Activated CD4-positive, alpha-beta T cell treated with anti-CD3 and anti-CD28 coated beads, Interleukin-2, Interleukin-4, amounts not matched to agents 100 ng/mL and 50 ng/mL, durations not matched to agents 16 hours and 8 hours (primary cell): ENCODE measurements at regions not wholly inside any gene's neighbourhood (a gene's known extent, or its start where the extent isn't known, plus 50 kb on each side); places are given as distances from the start of the nearest gene placed in this dataset.
"Not testable (repeated sequence)": the region's sequence is repeated elsewhere in the genome, so short reads cannot be mapped to it uniquely, and the experiment has no call there.

Experiments used
- DNase-seq: peaks from one replicate; pipeline ENCODE4 v3.0.0-alpha.2; 2020; ENCODE audit warnings: low spot score

- no peak for DNase-seq
Measured at GRCh38 chr10:108090476-108091215, 926.1 kb upstream of the SORCS1 start.

DNA sequence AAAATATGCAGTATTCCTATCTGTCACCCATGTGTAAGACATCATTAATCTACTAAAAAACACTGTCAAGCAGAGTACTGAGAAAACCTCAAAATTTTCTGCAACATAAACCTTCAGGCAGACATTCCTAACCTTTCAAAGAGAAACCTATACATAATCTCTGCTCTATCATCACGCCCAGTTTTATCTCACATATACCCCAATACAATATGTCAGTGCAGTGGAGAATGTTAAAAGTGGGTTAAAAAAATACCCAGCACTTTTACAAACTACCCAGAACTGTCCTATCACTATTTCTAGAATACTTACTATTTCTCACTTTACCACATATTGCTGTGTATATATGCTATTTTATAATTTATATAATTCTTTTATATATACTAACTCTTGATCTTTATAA, 922.0 kb upstream of the SORCS1 start:
- no peak for DNase-seq

DNA sequence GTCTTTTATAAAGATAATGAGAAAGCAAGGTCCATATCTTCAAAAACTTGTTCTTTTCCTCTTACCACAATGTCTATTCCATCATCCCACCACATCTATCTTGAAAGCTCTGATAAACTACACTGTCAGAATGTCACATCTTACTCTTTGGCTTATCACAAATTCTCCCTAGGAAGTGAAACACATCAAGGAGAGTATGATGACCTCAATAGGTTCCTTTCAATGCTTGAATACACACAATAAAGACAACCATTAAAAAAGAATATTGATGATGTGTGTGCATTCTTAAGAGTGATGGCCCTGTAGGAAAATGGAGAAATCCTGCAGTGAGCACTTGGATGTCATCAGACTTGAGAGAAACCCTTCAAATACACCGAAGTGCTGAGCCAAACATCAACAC, 918.1 kb upstream of the SORCS1 start:
- no peak for DNase-seq

GRCh38 chr10:108078263-108078662, 913.8 kb upstream of the SORCS1 start:
- no peak for DNase-seq

GRCh38 chr10:108072466-108072865, 908.0 kb upstream of the SORCS1 start:
- DNase-seq = no peak

GRCh38 chr10:108070789-108071188, 906.3 kb upstream of the SORCS1 start:
- no peak for DNase-seq

GRCh38 chr10:108069096-108069495, 904.6 kb upstream of the SORCS1 start:
- DNase-seq = no peak

DNA sequence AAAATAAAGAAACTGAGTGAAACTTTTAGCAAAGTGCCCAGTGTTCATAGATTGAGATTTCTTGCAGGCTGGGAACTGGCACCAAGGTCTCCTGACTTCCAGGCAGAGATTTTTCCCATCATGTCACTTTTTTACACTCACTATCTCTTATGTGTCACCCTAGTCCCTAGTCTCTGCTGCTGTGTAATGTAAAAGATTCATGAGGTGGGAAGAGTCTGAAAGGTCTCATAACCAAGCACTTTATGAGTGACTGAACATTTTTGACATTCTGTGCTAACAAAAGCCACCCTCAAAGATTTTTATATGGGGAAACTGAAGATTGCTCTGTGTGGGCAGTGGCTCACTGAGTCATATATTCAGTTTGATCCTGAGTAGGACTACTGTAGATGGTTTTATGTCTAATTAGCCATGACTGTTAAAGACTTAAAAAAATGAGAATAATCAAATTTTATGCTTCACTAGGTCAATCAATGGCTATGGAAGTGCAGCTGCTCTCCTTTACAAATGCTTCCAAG, 900.3 kb upstream of the SORCS1 start:
- DNase-seq = no peak

- DNase-seq = no peak
Measured at GRCh38 chr10:108060246-108060645, 895.7 kb upstream of the SORCS1 start.

DNA sequence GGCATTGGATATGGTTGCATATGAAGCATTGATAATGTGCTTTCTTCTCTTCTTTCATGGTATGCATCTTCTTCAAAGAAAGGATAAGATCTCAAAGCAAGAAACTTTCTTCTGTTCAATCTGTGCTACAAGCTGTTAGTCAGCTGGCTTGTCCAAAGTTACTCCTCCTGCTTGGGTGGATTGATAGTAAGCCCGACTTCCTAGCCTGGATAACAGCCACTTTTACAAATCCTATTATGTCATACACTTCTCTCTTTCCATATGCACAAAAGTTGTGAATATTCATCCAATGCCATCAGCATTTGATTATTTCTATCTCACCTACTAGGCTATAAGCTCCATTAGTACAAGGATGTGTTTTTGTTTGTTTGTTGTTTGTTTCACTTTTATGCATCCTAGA, 891.0 kb upstream of the SORCS1 start:
- DNase-seq = no peak

- DNase-seq = no peak
Measured at GRCh38 chr10:108052981-108053380, 888.5 kb upstream of the SORCS1 start.

- no peak for DNase-seq
Measured at GRCh38 chr10:108051218-108051617, 886.7 kb upstream of the SORCS1 start.

- no peak for DNase-seq
Measured at GRCh38 chr10:108050626-108051025, 886.1 kb upstream of the SORCS1 start.

GRCh38 chr10:108049668-108050067, 885.2 kb upstream of the SORCS1 start:
- DNase-seq = no peak

DNA sequence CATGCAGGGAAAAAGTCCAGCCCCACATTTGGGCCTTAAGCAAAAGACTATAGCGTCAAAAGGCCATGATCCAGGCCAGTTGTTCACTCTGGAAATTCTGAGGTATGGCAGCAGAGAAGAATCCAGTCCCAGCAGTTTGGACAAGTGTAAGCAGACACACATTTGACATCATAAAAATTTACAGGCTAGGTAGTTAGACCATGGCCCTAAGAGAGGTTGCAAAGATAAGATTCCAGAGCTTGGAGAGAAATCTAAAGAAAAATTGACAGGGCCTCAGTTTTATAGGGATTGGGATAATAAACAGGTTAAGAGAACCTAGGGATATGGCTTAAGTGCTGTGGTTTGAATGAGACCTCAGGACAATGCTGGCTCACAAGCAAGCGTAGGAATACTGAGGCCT, 884.4 kb upstream of the SORCS1 start:
- no peak for DNase-seq

- no peak for DNase-seq
Measured at GRCh38 chr10:108039821-108040584, 875.5 kb upstream of the SORCS1 start.

GRCh38 chr10:108037061-108037460, 872.6 kb upstream of the SORCS1 start:
- no peak for DNase-seq

GRCh38 chr10:108036265-108036664, 871.8 kb upstream of the SORCS1 start:
- DNase-seq = no peak

DNA sequence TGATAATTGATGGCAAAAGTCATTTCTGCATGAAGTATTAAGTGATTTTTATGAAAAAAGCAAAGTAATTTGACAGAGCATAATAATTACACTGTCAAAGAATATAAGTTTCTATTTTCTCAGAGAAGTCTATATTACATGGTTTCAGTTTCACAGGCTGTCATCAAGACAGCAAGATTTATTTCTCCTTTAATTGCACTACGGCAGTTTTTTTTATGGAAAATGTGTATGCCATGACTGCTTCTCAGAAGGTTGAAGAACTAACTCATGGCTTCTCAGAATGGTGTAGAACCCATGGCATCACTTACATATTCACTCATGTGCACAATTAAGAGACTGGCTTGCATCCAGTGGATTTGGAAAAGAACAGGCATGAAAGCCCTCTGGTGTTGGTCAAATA, 870.3 kb upstream of the SORCS1 start:
- DNase-seq = no peak

DNA sequence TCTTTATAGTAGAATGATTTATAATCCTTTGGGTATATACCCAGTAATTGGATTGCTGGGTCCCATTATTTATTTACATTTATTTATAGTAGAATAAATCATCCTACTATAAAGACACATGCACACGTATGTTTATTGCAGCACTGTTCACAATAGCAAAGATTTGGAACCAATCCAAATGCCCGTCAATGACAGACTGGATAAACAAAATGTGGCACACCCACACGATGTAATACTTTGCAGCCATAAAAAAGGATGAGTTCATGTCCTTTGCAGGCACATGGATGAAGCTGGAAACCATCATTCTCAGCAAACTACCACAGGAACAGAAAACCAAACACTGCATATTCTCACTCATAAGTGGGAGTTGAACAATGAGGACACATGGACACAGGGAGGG, 869.0 kb upstream of the SORCS1 start:
- not testable (repeated sequence) for DNase-seq

GRCh38 chr10:108031505-108031904, 867.0 kb upstream of the SORCS1 start:
- no peak for DNase-seq

DNA sequence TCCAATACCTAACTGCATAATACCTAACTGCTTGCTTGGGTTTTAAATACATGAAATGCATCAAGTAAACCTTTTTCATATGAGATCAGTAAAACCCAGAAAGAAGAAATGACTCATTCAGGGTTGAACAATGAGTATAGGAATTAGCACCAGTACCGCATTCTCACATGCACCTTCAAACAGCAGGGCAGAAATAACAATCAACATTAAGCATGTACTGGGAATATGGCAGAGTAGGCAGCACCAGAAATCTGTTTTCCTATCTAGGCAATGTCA, 850.3 kb upstream of the SORCS1 start:
- DNase-seq = peak; percentile 33

DNA sequence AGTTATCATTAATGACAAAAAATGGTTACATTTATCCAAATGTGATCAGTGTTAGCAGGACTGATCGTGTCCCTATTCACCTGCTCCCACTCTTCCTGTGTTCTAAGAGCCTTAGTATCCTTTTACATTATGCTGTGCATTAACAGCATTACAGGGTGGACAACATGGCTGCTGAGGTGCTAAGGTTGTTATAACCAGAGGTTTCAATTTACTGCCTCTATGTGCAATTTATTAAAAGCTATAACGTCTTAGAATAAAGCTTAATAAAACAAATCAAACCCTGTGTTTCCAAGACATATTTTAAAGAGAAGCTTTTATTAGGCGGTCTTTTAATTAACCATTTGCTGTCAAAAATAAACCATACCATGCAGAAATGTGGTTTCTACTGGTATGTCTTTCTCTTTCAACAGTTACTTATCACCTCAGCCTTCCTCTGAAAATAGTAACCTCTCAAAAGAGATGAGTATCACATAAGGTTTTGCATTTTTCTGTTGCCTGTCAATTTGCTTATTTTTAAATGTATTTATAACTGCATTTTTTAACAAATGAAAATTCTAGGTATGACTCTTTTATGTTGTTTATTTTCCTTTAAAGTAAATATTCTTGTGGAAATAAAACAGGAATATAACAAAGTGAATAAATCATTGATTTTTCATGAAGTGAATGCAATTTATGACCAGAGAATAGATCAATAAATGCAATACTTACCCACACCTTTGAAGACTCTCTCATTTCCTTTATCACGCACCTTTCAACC, 849.8 kb upstream of the SORCS1 start:
- no peak for DNase-seq
